SK-N-SH (cell line): ENCODE measurements at regions not wholly inside any gene's neighbourhood (a gene's known extent, or its start where the extent isn't known, plus 50 kb on each side); places are given as distances from the start of the nearest gene placed in this dataset.

Experiments
- CTCF ChIA-PET: fragments of 300-600, 350-600 bp; formaldehyde crosslinking; extraction: SDS; loops from one replicate; lab custom pipeline; 2021; lab: Yijun Ruan, JAX
- POLR2A ChIA-PET: fragments of 350-600 bp; sonication (Branson Sonifier 250); formaldehyde crosslinking; extraction: SDS; loops from one replicate; lab custom pipeline; 2020; ENCODE audit warnings: antibody characterized with exemption, inconsistent platforms; lab: Yijun Ruan, JAX
- DNase-seq: peaks from one replicate; pipeline ENCODE4 v3.0.0; 2012
- H2AFZ ChIP-seq: fragments of 200-600 bp; sonication (generic); 2 replicates; pipeline ENCODE4 v1.8.1; 2016; ENCODE audit warnings: antibody characterized with exemption, mild to moderate bottlenecking, low read depth
- H3F3A ChIP-seq: fragments of 200-600 bp; sonication (generic); replicated peaks from 2 replicates; pipeline ENCODE3; 2016; ENCODE audit warnings: antibody characterized with exemption, mild to moderate bottlenecking; ENCODE audit not compliant: insufficient read depth
- H3K27ac ChIP-seq, 2 experiments: fragments of 200-500 bp in 1 of 2; fragments of 200-600 bp in 1 of 2; sonication (Bioruptor generic) in 1 of 2; sonication (generic), shearing (Covaris generic) in 1 of 2; 2 replicates each; pipeline versions ENCODE4 v1.5.1 to v1.6.1; 2014 to 2016; ENCODE audit warnings: low read depth in 2 of 2, inconsistent platforms in 1 of 2, low read length in 1 of 2, mild to moderate bottlenecking in 1 of 2, mixed read lengths in 1 of 2
- H3K27me3 ChIP-seq: fragments of 200-600 bp; sonication (generic), shearing (Covaris generic); 2 replicates; pipeline ENCODE4 v1.6.1; 2016; ENCODE audit warnings: mixed run types; ENCODE audit not compliant: insufficient read depth
- H3K36me3 ChIP-seq, 2 experiments: fragments of 200-500 bp in 1 of 2; fragments of 200-600 bp in 1 of 2; sonication (Bioruptor generic) in 1 of 2; sonication (generic) in 1 of 2; replicated peaks in 1 of 2; 2 replicates each; pipeline versions ENCODE3 to v1.5.1; 2014 to 2016; ENCODE audit warnings: low read length in 1 of 2, mild to moderate bottlenecking in 1 of 2; ENCODE audit not compliant: insufficient read depth in 2 of 2, control insufficient read depth in 1 of 2
- H3K4me1 ChIP-seq, 2 experiments: fragments of 200-500 bp in 1 of 2; fragments of 200-600 bp in 1 of 2; sonication (Bioruptor generic) in 1 of 2; sonication (generic), shearing (Covaris generic) in 1 of 2; 2 replicates each; pipeline versions ENCODE4 v1.5.1 to v1.6.1; 2014 to 2016; ENCODE audit warnings: low read depth in 1 of 2, low read length in 1 of 2, mixed run types in 1 of 2; ENCODE audit not compliant: insufficient read depth in 2 of 2, control insufficient read depth in 1 of 2
- H3K4me2 ChIP-seq: fragments of 200-600 bp; sonication (generic), shearing (Covaris generic); 2 replicates; pipeline ENCODE4 v1.6.1; 2017; ENCODE audit warnings: mixed run types
- H3K4me3 ChIP-seq, 2 experiments: fragments of 200-500 bp in 1 of 2; fragments of 200-600 bp in 1 of 2; sonication (Bioruptor generic) in 1 of 2; sonication (generic), shearing (Covaris generic) in 1 of 2; 2 replicates each; pipeline versions ENCODE4 v1.5.1 to v1.8.1; 2014 to 2016; ENCODE audit warnings: low read depth in 2 of 2, inconsistent platforms in 1 of 2, low read length in 1 of 2, mild to moderate bottlenecking in 1 of 2, mixed read lengths in 1 of 2, moderate library complexity in 1 of 2
- H3K79me2 ChIP-seq: fragments of 200-600 bp; sonication (generic); 2 replicates; pipeline ENCODE4 v1.8.1; 2017; ENCODE audit warnings: mild to moderate bottlenecking; ENCODE audit not compliant: insufficient read depth
- H3K9ac ChIP-seq: fragments of 200-600 bp; sonication (generic); 2 replicates; pipeline ENCODE4 v1.6.1; 2017; ENCODE audit warnings: mixed run types
- H3K9me2 ChIP-seq: fragments of 200-600 bp; sonication (generic); 2 replicates; pipeline ENCODE4 v1.6.1; 2017; ENCODE audit warnings: mixed run types
- H3K9me3 ChIP-seq: fragments of 200-600 bp; sonication (generic); 2 replicates; pipeline ENCODE4 v1.6.1; 2017; ENCODE audit warnings: mixed run types, mild to moderate bottlenecking, moderate library complexity
- H4K20me1 ChIP-seq: fragments of 200-600 bp; sonication (generic); 2 replicates; pipeline ENCODE4 v1.6.1; 2017; ENCODE audit warnings: mild to moderate bottlenecking, mixed run types; ENCODE audit not compliant: insufficient read depth
- ELF1 ChIP-seq: IDR thresholded peaks from 2 replicates; pipeline ENCODE4 v1.4.0; 2012
- EP300 ChIP-seq, 2 experiments: IDR thresholded peaks; 2 replicates each; pipeline versions ENCODE4 v1.4.0 to v1.6.1; 2012; ENCODE audit warnings: borderline replicate concordance in 1 of 2, low read depth in 1 of 2, low read length in 1 of 2
- EZH2phosphoT487 ChIP-seq: fragments of 200-600 bp; sonication (generic); IDR thresholded peaks from 2 replicates; pipeline ENCODE4 v1.6.1; 2017; ENCODE audit warnings: low read depth, mixed run types, mild to moderate bottlenecking, antibody characterized with exemption, moderate library complexity, borderline replicate concordance
- JUND ChIP-seq: IDR thresholded peaks from 2 replicates; pipeline ENCODE4 v1.4.0; 2012
- MXI1 ChIP-seq: IDR thresholded peaks from 2 replicates; pipeline ENCODE4 v1.6.1; 2012; ENCODE audit warnings: mild to moderate bottlenecking, low read depth, low read length, improper control_type of control experiment
- POLR2AphosphoS5 ChIP-seq: IDR thresholded peaks from 2 replicates; pipeline ENCODE4 v1.6.1; 2012; ENCODE audit warnings: low read depth, low read length
- RAD21 ChIP-seq: IDR thresholded peaks from 2 replicates; pipeline ENCODE4 v1.6.1; 2012; ENCODE audit warnings: mild to moderate bottlenecking, low read length
- RCOR1 ChIP-seq: fragments of 150-350 bp; IDR thresholded peaks from 2 replicates; pipeline ENCODE4 v1.6.1; 2017; ENCODE audit warnings: antibody characterized with exemption, low read length
- TAF1 ChIP-seq: IDR thresholded peaks from 2 replicates; pipeline ENCODE4 v1.6.1; 2012; ENCODE audit warnings: low read depth, mild to moderate bottlenecking, low read length, moderate library complexity, borderline replicate concordance
- TEAD4 ChIP-seq: IDR thresholded peaks from 2 replicates; pipeline ENCODE4 v1.4.0; 2012; ENCODE audit warnings: mild to moderate bottlenecking, borderline replicate concordance; ENCODE audit not compliant: insufficient read depth
- YY1 ChIP-seq: IDR thresholded peaks from 2 replicates; pipeline ENCODE4 v1.4.0; 2012; ENCODE audit warnings: low read depth, mild to moderate bottlenecking
- whole genome bisulfite sequencing: methylation state at CpG from one replicate; pipeline ENCODE4 v1.1.6; 2017; ENCODE audit warnings: low lambda C conversion rate; 5-methylcytosine and 5-hydroxymethylcytosine counted together
- TF ChIP-seq, protein P1 (sequence below): IDR thresholded peaks from 2 replicates; pipeline ENCODE4 v1.4.0; 2012; ENCODE audit warnings: low read depth, borderline replicate concordance
- TF ChIP-seq, protein P2 (sequence below): fragments of 150-350 bp; IDR thresholded peaks from 2 replicates; pipeline ENCODE4 v1.6.1; 2016; ENCODE audit warnings: mild to moderate bottlenecking, low read depth, low read length
- TF ChIP-seq, protein P3 (sequence below): fragments of 150-350 bp; IDR thresholded peaks from 2 replicates; pipeline ENCODE4 v1.6.1; 2017; ENCODE audit warnings: antibody characterized with exemption, low read length, low read depth, borderline replicate concordance

DNA sequence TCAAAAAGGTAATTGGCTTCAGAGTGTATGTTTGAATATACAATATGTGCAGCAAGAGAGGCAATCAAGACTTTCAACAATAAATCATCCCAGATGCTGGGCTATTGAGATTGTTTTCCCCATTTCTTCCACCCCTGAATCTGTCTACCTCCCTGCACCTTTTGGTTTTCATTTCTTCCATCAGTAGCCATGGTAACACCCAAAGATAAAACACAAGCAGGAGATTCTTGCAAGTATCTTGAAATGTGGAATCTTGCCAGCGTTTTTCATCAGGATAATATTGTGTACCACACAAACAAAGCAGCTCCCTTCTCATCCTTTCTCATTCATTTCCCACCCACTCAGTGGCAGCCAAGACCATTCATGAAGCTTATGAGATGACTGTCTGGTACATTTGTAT, 73.0 kb upstream of the NRSN1 start:
- no peak overlapping the region for H3K4me2 ChIP-seq
- H4K20me1 ChIP-seq: no peaks in the 10 kb centered on the region
- no peaks in the 10 kb centered on the region for H3K9me2 ChIP-seq
- H3K9me3 ChIP-seq: peaks cover 5% of the 10 kb centered on the region; the same call in 1 of the 2 replicates
- ChIA-PET POLR2A (no interaction called here), CTCF (interaction anchor here (1.4 kb wide), 1 partner anchor 152 kb away, joined by 3 read pairs; no protein-coding TSS in a partner anchor)
- H3F3A ChIP-seq: no peaks in the 10 kb centered on the region
- no peak overlapping the region for H2AFZ ChIP-seq
- no peaks in the 10 kb centered on the region for H3K36me3 ChIP-seq
- H3K27ac ChIP-seq: no peak overlapping the region
- no peaks in the 10 kb centered on the region for H3K79me2 ChIP-seq
- no peak for DNase-seq
- no peak overlapping the region for H3K9ac ChIP-seq
- peaks cover 0 to 3% of the 10 kb centered on the region in 2 experiments; a peak in 1 of 4 replicates for H3K4me1 ChIP-seq
- no peaks in the 10 kb centered on the region for H3K27me3 ChIP-seq
- WGBS: 17% methylated on average over 1 of the region's 1 CpG
- no peak overlapping the region for H3K4me3 ChIP-seq
- no peak for TF ChIP-seq POLR2AphosphoS5
- TF ChIP-seq TAF1: no peak
- TF ChIP-seq YY1: no peak
- TF ChIP-seq EZH2phosphoT487: no peak

DNA sequence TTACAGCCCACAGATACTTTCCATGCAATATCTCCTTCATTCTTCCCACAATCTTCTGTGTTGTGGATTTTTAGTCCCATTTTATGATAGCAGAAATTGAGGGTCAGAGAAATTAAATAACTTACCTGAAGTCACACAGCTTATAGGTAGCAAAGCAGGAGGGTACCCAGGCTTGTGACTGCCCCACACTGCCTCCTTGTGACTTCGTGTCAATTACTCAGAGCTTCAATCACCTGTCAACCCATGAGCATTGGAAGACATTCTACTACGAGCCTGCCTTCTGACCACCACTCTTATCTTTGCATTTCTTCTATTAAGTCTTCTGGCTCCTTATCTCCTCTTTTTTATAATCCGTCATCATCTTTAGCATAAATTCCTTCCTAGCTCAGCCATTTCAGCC, 71.6 kb upstream of the NRSN1 start:
- Histone ChIP-seq H4K20me1 (no peaks in the 10 kb centered on the region), H3K9me3 (peaks cover 5% of the 10 kb centered on the region; the same call in 1 of the 2 replicates), H3K4me1 (peaks cover 0 to 3% of the 10 kb centered on the region in 2 experiments; a peak in 1 of 4 replicates), H3K27me3 (no peaks in the 10 kb centered on the region), H3K79me2 (no peaks in the 10 kb centered on the region), H3K9ac (no peak overlapping the region), H2AFZ (no peak overlapping the region), H3K9me2 (no peaks in the 10 kb centered on the region), H3K36me3 (no peaks in the 10 kb centered on the region), H3K4me2 (no peak overlapping the region), H3K27ac (no peak overlapping the region), H3F3A (no peaks in the 10 kb centered on the region), H3K4me3 (no peak overlapping the region)
- no peak for TF ChIP-seq TEAD4
- CTCF ChIA-PET: interaction anchor here (1.4 kb wide), 1 partner anchor 150 kb away, joined by 3 read pairs; no protein-coding TSS in a partner anchor
- 19% methylated on average over 3 of the region's 3 CpGs for WGBS
- DNase-seq: no peak
- POLR2A ChIA-PET: no interaction called here

DNA sequence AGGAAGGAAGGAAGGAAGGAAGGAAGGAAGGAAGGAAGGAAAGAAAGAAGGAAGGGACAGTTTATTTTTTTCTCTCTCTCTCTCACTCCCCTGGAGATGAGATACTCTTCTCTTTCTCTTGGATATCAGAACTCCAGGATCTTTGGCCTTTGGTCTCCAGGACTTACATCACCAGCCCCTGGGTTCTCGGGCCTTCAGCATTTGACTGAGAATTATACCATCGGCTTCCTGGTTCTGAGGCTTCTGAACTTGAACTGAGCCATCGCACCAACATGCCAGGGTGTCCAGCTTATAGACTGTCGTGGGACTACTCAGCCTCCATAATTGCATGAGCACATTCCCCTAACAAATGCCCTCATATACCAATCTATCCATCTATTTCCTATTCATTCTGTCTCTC, 69.4 kb upstream of the NRSN1 start:
- POLR2A ChIA-PET: no interaction called here
- no peak for TF ChIP-seq YY1
- no peak for TF ChIP-seq MXI1
- no peak for TF ChIP-seq RAD21
- TF ChIP-seq EP300 (IDR thresholded peaks at IDR 0.05; ENCODE audit: borderline replicate concordance in 1 of 2, low read depth in 1 of 2, low read length in 1 of 2): no peak
- no peak for TF ChIP-seq TEAD4
- no peak for TF ChIP-seq JUND
- TF ChIP-seq, protein P1, sequence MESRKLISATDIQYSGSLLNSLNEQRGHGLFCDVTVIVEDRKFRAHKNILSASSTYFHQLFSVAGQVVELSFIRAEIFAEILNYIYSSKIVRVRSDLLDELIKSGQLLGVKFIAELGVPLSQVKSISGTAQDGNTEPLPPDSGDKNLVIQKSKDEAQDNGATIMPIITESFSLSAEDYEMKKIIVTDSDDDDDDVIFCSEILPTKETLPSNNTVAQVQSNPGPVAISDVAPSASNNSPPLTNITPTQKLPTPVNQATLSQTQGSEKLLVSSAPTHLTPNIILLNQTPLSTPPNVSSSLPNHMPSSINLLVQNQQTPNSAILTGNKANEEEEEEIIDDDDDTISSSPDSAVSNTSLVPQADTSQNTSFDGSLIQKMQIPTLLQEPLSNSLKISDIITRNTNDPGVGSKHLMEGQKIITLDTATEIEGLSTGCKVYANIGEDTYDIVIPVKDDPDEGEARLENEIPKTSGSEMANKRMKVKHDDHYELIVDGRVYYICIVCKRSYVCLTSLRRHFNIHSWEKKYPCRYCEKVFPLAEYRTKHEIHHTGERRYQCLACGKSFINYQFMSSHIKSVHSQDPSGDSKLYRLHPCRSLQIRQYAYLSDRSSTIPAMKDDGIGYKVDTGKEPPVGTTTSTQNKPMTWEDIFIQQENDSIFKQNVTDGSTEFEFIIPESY: no peak
- TF ChIP-seq ELF1: no peak
- TF ChIP-seq, protein P2, sequence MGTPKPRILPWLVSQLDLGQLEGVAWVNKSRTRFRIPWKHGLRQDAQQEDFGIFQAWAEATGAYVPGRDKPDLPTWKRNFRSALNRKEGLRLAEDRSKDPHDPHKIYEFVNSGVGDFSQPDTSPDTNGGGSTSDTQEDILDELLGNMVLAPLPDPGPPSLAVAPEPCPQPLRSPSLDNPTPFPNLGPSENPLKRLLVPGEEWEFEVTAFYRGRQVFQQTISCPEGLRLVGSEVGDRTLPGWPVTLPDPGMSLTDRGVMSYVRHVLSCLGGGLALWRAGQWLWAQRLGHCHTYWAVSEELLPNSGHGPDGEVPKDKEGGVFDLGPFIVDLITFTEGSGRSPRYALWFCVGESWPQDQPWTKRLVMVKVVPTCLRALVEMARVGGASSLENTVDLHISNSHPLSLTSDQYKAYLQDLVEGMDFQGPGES: no peak
- TF ChIP-seq TAF1: no peak
- TF ChIP-seq RCOR1: no peak
- TF ChIP-seq, protein P3, sequence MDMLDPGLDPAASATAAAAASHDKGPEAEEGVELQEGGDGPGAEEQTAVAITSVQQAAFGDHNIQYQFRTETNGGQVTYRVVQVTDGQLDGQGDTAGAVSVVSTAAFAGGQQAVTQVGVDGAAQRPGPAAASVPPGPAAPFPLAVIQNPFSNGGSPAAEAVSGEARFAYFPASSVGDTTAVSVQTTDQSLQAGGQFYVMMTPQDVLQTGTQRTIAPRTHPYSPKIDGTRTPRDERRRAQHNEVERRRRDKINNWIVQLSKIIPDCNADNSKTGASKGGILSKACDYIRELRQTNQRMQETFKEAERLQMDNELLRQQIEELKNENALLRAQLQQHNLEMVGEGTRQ: no peak
- TF ChIP-seq, all 33 proteins: peak for 0
- WGBS: 25% methylated on average over 4 of the region's 4 CpGs

More for the DNA sequence above, 69.4 kb upstream of the NRSN1 start:
- no peaks in the 10 kb centered on the region for H3K79me2 ChIP-seq
- H3K9me2 ChIP-seq: no peaks in the 10 kb centered on the region
- no peak overlapping the region for H3K4me2 ChIP-seq
- peaks cover 0 to 3% of the 10 kb centered on the region in 2 experiments; a peak in 1 of 4 replicates for H3K4me1 ChIP-seq
- no peak overlapping the region for H3K27ac ChIP-seq
- no peaks in the 10 kb centered on the region for H3K36me3 ChIP-seq
- no peaks in the 10 kb centered on the region for H4K20me1 ChIP-seq
- no peaks in the 10 kb centered on the region for H3F3A ChIP-seq
- no peaks in the 10 kb centered on the region for H3K27me3 ChIP-seq
- CTCF ChIA-PET: interaction anchor here (1.4 to 1.9 kb wide), 2 partner anchors 8 to 149 kb away, joined by 4 to 7 read pairs; no protein-coding TSS in a partner anchor
- no peak for DNase-seq
- no peak overlapping the region for H3K9ac ChIP-seq
- no peak overlapping the region for H2AFZ ChIP-seq
- peaks cover 5% of the 10 kb centered on the region; the same call in 1 of the 2 replicates for H3K9me3 ChIP-seq
- no peak overlapping the region for H3K4me3 ChIP-seq
